GM23338 (cell line): ENCODE measurements at regions not wholly inside any gene's neighbourhood (a gene's known extent, or its start where the extent isn't known, plus 50 kb on each side); places are given as distances from the start of the nearest gene placed in this dataset.

Experiments used
- ATAC-seq: fragments of 200-7000 bp; cut with Tn5 transposase; 3 replicates; pipeline ENCODE4 v1.9.1; 2020
- DNase-seq: peaks from one replicate; pipeline ENCODE4 v3.0.0-alpha.2; 2015; ENCODE audit warnings: low spot score
- H2AFZ ChIP-seq: fragments of 200-600 bp; sonication (generic); 2 replicates; pipeline ENCODE4 v1.8.0; 2016; ENCODE audit warnings: antibody characterized with exemption, mild to moderate bottlenecking, moderate library complexity
- H3F3A ChIP-seq: fragments of 200-600 bp; sonication (generic); replicated peaks from 2 replicates; pipeline ENCODE4 v1.8.0; 2017; ENCODE audit warnings: antibody characterized with exemption, mixed run types, low read depth
- H3K27ac ChIP-seq: fragments of 200-600 bp; sonication (generic); 2 replicates; pipeline ENCODE4 v1.6.1; 2016; ENCODE audit warnings: low read depth
- H3K27me3 ChIP-seq: fragments of 200-600 bp; sonication (generic); 2 replicates; pipeline ENCODE4 v1.8.0; 2016; ENCODE audit warnings: mild to moderate bottlenecking, mixed run types, moderate library complexity; ENCODE audit not compliant: insufficient read depth
- H3K36me3 ChIP-seq: fragments of 200-600 bp; sonication (generic); 2 replicates; pipeline ENCODE4 v1.8.0; 2016; ENCODE audit warnings: mild to moderate bottlenecking; ENCODE audit not compliant: insufficient read depth
- H3K4me1 ChIP-seq: fragments of 200-600 bp; sonication (generic); 2 replicates; pipeline ENCODE4 v1.8.0; 2016; ENCODE audit warnings: mild to moderate bottlenecking, moderate library complexity; ENCODE audit not compliant: insufficient read depth
- H3K4me2 ChIP-seq: fragments of 200-600 bp; sonication (generic); 2 replicates; pipeline ENCODE4 v1.7.1; 2017; ENCODE audit warnings: mixed run types
- H3K4me3 ChIP-seq: fragments of 200-600 bp; sonication (generic); 2 replicates; pipeline ENCODE4 v1.6.1; 2016; ENCODE audit warnings: mixed run types
- H3K79me2 ChIP-seq: fragments of 200-600 bp; sonication (generic); replicated peaks from 2 replicates; pipeline ENCODE4 v1.8.0; 2017; ENCODE audit warnings: mild to moderate bottlenecking; ENCODE audit not compliant: insufficient read depth
- H3K9me2 ChIP-seq: fragments of 200-600 bp; sonication (generic); 2 replicates; pipeline ENCODE4 v1.8.0; 2017; ENCODE audit not compliant: insufficient read depth
- H4K20me1 ChIP-seq: fragments of 200-600 bp; sonication (generic); replicated peaks from 2 replicates; pipeline ENCODE4 v1.8.0; 2017; ENCODE audit warnings: mild to moderate bottlenecking; ENCODE audit not compliant: insufficient read depth
- H3K27ac Mint-ChIP-seq: 2 replicates; pipeline ENCODE4 v1.8.0; 2020; ENCODE audit warnings: inconsistent platforms, mild to moderate bottlenecking, moderate library complexity, mixed read lengths
- H3K27me3 Mint-ChIP-seq: 3 replicates; pipeline ENCODE4 v1.8.0; 2022; ENCODE audit warnings: low read depth, mild to moderate bottlenecking, moderate library complexity, mixed read lengths, inconsistent platforms; ENCODE audit not compliant: insufficient read depth, poor library complexity
- H3K36me3 Mint-ChIP-seq: 3 replicates; pipeline ENCODE4 v1.8.0; 2021; ENCODE audit warnings: low read depth, mild to moderate bottlenecking, inconsistent platforms, moderate library complexity, mixed read lengths
- H3K4me1 Mint-ChIP-seq: 3 replicates; pipeline ENCODE4 v1.8.0; 2020; ENCODE audit warnings: mild to moderate bottlenecking, inconsistent platforms, mixed read lengths
- H3K4me3 Mint-ChIP-seq: 3 replicates; pipeline ENCODE4 v1.8.0; 2021; ENCODE audit warnings: moderate library complexity, mild to moderate bottlenecking, inconsistent platforms, mixed read lengths
- H3K9me3 Mint-ChIP-seq: 3 replicates; pipeline ENCODE4 v1.8.0; 2020; ENCODE audit warnings: moderate library complexity, mild to moderate bottlenecking, inconsistent platforms, mixed read lengths
- CREB1 ChIP-seq: fragments of 250-450 bp; sonication (Bioruptor Pico); IDR thresholded peaks from 2 replicates; pipeline ENCODE4 v1.5.0; 2020; ENCODE audit warnings: low read depth, mild to moderate bottlenecking, moderate library complexity
- CTCF ChIP-seq, 2 experiments: fragments of 200-600 bp in 1 of 2; sonication (generic) in 1 of 2; conservative IDR thresholded peaks; 2 replicates each; pipeline versions ENCODE4 v1.5.1 to v1.6.1; 2016 to 2017; ENCODE audit warnings: antibody characterized with exemption in 2 of 2, low read depth in 2 of 2, mild to moderate bottlenecking in 2 of 2, moderate library complexity in 1 of 2
- EZH2 ChIP-seq: fragments of 200-600 bp; sonication (generic); IDR thresholded peaks from one replicate; pipeline ENCODE4 v1.8.0; 2017; ENCODE audit warnings: antibody characterized with exemption, mild to moderate bottlenecking, low read depth; ENCODE audit not compliant: unreplicated experiment
- JUNB ChIP-seq: IDR thresholded peaks from one replicate; pipeline ENCODE4 v1.6.1; 2016; ENCODE audit warnings: antibody characterized with exemption; ENCODE audit not compliant: unreplicated experiment
- POLR2AphosphoS5 ChIP-seq: IDR thresholded peaks from 2 replicates; pipeline ENCODE4 v1.6.1; 2016; ENCODE audit warnings: antibody characterized with exemption, low read depth
- REST ChIP-seq: IDR thresholded peaks from one replicate; pipeline ENCODE4 v1.6.1; 2018; ENCODE audit warnings: antibody characterized with exemption; ENCODE audit not compliant: unreplicated experiment
- STAT1 ChIP-seq: IDR thresholded peaks from one replicate; pipeline ENCODE4 v1.6.1; 2016; ENCODE audit warnings: antibody characterized with exemption; ENCODE audit not compliant: unreplicated experiment
- ZNF114 ChIP-seq: fragments of 250-450 bp; sonication (Bioruptor Pico); IDR thresholded peaks from 2 replicates; pipeline ENCODE4 v1.5.0; 2020; ENCODE audit warnings: mild to moderate bottlenecking, moderate library complexity
- ZNF331 ChIP-seq: fragments of 250-450 bp; sonication (Bioruptor Pico); IDR thresholded peaks from 2 replicates; pipeline ENCODE4 v1.5.0; 2020; ENCODE audit warnings: low read depth, mild to moderate bottlenecking, moderate library complexity

- no peak overlapping the region for H3K27ac Mint-ChIP-seq
- H3K9me3 Mint-ChIP-seq = peaks cover 1% of the 10 kb centered on the region; the same call in 1 of the 3 replicates
- Histone ChIP-seq H3K27me3 (no peaks in the 10 kb centered on the region), H3K27ac (no peak overlapping the region), H3K9me2 (peaks cover 4% of the 10 kb centered on the region; the same call in 1 of the 2 replicates), H3K79me2 (no peaks in the 10 kb centered on the region), H3K4me2 (no peak overlapping the region), H3F3A (no peaks in the 10 kb centered on the region), H2AFZ (no peak overlapping the region), H3K36me3 (no peaks in the 10 kb centered on the region), H3K4me3 (no peak overlapping the region), H3K4me1 (no peaks in the 10 kb centered on the region), H4K20me1 (no peaks in the 10 kb centered on the region)
- no peak for DNase-seq
- TF ChIP-seq REST (no peak), ZNF331 (no peak), CTCF (conservative IDR thresholded peaks at IDR 0.05; ENCODE audit: low read depth in 2 of 2) (no peak)
- ATAC-seq = no peak
- no peaks in the 10 kb centered on the region for H3K27me3 Mint-ChIP-seq
- no peaks in the 10 kb centered on the region for H3K36me3 Mint-ChIP-seq
- no peaks in the 10 kb centered on the region for H3K4me1 Mint-ChIP-seq
- H3K4me3 Mint-ChIP-seq = no peak overlapping the region
Observed at GRCh38 chr12:58433959-58434358, 486.3 kb downstream of the LRIG3 start.

GRCh38 chr12:58434726-58435125 lies 485.6 kb downstream of the LRIG3 start:
- no peaks in the 10 kb centered on the region for H3K4me1 ChIP-seq
- Mint-ChIP-seq H3K4me1 (no peaks in the 10 kb centered on the region), H3K27me3 (no peaks in the 10 kb centered on the region), H3K36me3 (no peaks in the 10 kb centered on the region), H3K9me3 (no peaks in the 10 kb centered on the region), H3K4me3 (no peak overlapping the region), H3K27ac (no peak overlapping the region)
- H2AFZ ChIP-seq = no peak overlapping the region
- no peak for DNase-seq
- no peaks in the 10 kb centered on the region for H4K20me1 ChIP-seq
- H3F3A ChIP-seq = no peaks in the 10 kb centered on the region
- H3K27me3 ChIP-seq = no peaks in the 10 kb centered on the region
- no peak overlapping the region for H3K27ac ChIP-seq
- TF ChIP-seq EZH2 (no peak), ZNF114 (CRISPR knock-in tag) (no peak), POLR2AphosphoS5 (no peak), JUNB (no peak), STAT1 (no peak), CREB1 (no peak)
- H3K4me2 ChIP-seq = no peak overlapping the region
- H3K36me3 ChIP-seq = no peaks in the 10 kb centered on the region
- ATAC-seq = no peak
- H3K9me2 ChIP-seq = peaks cover 4% of the 10 kb centered on the region; the same call in 1 of the 2 replicates
- H3K4me3 ChIP-seq = no peak overlapping the region
- H3K79me2 ChIP-seq = no peaks in the 10 kb centered on the region
